ENCODE measurements at regions not wholly inside any gene's neighbourhood (a gene's known extent, or its start where the extent isn't known, plus 50 kb on each side); places are given as distances from the start of the nearest gene placed in this dataset.

DNA sequence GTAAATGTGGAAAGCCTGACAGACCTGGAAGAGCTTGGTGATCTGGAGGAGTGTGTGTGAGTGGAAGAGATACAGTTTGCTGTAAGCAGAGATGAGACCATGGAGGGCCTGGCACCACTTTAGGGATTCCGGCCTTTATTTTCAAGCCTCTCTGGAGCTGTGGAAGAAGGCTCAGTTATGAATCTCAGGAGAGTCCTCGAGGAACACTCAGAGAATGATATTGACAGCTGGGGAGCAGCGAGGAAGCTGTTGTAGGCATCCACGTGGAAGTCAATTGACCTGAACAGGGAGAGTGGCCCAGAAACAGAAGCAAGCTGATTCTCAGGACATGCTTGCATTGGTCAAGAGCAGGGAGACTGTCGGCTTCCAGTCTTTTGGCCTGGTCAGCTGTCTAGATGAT, 108.4 kb upstream of the FOXQ1 start:
- TF ChIP-seq, protein P1, sequence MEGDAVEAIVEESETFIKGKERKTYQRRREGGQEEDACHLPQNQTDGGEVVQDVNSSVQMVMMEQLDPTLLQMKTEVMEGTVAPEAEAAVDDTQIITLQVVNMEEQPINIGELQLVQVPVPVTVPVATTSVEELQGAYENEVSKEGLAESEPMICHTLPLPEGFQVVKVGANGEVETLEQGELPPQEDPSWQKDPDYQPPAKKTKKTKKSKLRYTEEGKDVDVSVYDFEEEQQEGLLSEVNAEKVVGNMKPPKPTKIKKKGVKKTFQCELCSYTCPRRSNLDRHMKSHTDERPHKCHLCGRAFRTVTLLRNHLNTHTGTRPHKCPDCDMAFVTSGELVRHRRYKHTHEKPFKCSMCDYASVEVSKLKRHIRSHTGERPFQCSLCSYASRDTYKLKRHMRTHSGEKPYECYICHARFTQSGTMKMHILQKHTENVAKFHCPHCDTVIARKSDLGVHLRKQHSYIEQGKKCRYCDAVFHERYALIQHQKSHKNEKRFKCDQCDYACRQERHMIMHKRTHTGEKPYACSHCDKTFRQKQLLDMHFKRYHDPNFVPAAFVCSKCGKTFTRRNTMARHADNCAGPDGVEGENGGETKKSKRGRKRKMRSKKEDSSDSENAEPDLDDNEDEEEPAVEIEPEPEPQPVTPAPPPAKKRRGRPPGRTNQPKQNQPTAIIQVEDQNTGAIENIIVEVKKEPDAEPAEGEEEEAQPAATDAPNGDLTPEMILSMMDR (IDR thresholded peaks at IDR 0.05; ENCODE audit: low read length) = no peak
- TF ChIP-seq EZH2 (optimal IDR thresholded peaks at IDR 0.05; ENCODE audit: low read depth, low read length) = no peak

Data from MM.1S (cell line).